Stimulated activated naive CD4-positive, alpha-beta T cell treated with Interleukin-2 at 50 U/mL for 16 hours (primary cell): ENCODE measurements at regions not wholly inside any gene's neighbourhood (a gene's known extent, or its start where the extent isn't known, plus 50 kb on each side); places are given as distances from the start of the nearest gene placed in this dataset.
"Not testable (repeated sequence)": the region's sequence is repeated elsewhere in the genome, so short reads cannot be mapped to it uniquely, and the experiment has no call there.

Source experiments
- DNase-seq: peaks from one replicate; lab custom pipeline; 2025; lab: John Stamatoyannopoulos, UW

DNA sequence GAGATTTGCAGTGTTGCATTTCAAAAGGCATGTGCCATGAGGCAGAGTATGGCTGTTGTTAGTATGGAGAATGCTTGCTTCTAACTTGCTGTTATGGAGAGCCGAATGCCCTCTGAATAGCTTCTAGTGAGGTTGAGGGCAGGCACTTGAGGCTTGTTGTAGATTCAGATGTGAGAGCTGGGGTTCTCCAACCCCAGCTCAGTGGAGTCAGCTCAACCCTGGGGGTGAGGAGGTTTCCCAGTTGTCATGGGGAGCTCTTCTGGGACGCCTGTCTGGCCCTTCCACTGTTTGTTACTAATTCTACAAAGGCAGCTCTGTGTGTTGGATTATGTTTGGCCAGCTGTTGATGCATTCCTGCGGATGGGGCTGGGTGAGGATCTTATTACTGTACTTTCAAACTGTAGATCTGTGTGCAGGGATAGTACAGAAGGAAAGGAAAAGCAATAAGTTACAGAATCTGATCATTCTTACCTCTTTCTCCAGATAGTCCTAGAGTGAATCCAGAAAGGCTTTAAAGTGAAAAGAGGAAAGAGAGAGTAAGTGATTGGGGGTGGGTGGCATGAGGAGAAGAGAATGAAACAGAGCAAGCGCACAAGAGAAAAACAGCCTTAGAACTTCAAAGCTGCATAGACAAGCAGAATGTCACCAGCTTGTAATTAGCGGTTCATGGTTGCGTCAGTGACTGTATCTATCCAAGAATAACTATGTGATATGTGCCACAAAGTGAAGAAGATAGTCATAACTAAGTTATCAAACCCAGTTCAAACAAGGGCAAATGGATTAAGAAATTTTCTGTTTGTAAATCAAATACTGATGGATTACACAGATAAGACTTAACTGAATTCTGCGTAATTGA, 148.7 kb downstream of the PRL start:
- no peak for DNase-seq

DNA sequence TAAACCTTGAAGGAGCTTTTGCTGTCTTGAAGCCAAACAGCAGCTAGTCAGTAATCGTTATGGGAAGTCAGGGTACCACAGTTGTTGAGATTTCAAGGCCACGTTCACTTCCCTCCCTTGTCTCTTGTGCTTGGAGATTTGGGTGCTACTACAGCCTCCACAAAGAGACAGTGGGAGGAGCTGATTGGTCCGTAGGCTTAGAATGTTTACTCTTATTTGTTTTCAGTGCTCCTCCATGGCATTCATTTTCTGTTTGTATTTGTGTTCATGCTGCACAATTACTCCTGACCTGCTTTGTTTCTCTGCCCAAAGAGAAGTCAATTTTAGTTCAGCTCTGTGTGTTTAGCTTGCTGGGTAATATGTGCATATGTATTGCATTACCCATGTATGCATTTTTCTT, 147.7 kb downstream of the PRL start:
- no peak for DNase-seq

DNA sequence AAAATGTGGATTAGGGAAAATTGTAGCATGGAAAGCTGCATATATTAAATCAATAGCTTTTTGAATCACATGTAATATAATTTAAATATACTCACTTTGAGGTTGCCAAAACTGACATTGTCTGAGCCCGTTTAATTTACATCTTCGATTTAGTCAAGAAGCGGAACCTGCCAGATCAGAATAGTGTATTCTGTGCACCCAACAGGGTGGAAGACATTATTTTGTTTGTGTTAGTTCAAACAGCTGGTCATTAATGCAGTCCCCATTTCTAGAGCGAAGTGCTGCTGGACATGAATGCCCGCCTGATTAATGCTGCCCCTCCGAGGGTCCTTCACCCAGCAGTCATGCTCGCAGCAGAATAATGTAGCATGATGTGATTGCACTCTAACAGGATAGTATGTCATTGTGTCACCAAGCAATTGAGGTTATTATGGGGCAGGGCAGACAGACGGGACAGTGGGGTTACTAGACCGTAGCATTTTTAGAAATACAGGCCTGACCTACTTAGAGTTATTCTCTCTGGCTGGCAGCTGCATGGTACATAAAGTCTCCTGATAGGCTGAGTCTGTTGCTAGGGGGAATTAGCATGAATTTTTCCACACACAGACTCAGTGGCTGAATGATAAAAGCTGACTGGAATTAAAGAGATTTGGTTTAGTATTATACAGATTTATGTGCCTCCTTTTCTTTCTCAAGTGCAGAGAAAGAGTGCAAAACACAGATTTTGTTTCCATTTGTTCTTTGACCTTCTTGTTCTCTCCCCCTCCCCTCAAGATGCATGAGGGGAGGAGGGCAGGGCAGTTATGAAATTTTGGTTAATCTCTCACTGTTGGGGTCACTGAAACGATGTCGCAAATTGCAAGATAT, 147.1 kb downstream of the PRL start:
- DNase-seq = no peak

DNA sequence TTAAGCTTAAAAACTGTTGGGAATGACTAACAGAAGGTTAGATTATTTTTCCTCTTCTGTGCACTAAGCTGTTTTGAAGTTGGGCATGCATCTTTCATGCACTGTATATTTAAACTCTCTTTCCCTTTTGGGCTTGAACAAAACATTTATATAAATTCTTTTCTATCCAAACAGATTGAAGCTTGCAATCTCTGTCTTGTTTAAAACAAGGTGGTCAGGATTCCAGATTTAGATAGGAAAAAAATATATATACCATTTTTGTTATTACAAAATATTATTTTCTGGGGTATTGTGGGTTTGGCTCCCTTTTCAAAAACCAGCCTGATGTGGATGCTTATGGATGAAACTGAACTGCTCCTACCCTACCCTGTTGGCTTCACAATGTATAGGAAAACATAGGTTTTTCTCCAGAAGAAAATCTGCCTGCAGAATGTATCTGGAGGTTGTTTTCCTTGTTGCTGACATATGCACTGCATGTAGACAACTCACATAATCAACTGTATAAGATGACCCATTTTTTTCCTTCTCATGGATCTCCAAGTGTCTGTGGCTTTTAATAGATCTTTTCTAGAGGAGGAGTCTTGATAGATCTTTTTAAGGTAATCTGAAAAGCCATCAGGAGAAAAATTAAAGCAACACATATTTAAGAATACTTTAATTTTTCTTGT, 146.3 kb downstream of the PRL start:
- no peak for DNase-seq

GRCh38 chr6:22151892-22152291, 144.9 kb downstream of the PRL start:
- DNase-seq = no peak

- no peak for DNase-seq
These were observed 144.0 kb downstream of the PRL start for GRCh38 chr6:22152841-22153240.

DNA sequence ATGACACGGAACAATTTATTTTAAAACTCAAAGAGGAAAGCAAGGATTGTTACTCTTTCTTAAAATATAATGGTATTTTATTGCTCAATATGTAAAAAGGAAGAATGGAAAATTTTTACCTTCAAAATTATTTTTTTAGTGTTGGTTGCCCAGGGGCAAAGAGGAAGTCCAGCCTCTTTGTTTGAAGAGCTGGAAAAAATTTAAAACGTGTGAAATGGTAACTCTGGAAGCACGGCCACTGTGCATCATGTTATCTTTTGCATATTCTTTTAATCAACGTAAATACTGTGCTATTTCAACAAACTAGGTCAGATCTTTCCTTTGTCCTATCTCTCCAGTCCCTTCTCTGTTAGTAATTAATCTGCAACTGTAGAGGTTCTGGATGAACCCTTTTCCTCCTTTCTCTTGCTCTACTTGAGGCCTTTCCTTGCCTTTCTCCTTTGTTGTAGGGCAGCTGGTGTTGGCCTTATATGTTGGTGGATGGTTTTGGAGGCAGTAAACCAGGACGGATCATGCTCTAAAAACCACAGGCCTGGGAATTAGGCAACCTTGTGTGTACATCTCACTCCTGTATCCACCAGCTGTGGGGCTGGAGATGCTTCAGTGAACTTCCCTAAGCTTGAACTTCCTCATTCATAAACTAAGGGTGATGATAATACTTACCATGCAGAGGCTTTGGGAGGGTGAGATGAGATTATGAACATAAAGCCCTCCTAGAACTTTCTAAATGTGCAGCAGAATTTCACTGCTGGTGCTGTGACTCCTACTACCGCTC, 143.3 kb downstream of the PRL start:
- DNase-seq = no peak

GRCh38 chr6:22155551-22155950, 141.3 kb downstream of the PRL start:
- DNase-seq = no peak

DNA sequence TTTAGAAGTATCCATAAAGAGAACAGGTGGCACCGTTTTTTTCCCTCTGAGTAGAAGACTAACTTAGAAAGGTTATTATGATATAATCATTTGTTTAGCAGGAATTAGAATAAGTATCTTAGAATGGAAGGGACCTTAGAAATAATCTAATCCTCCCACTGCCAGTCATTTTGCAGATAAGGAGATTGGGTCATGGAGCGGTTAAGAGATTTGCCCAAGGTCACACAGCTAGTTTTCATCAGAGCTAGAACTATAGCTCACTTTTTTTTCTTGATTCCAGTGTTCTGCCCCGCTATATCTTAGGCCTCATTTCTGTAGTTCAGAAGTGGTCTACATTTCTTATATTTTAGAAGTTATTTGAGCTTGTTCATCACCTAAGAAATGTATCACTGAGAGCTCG, 139.6 kb downstream of the PRL start:
- no peak for DNase-seq

DNA sequence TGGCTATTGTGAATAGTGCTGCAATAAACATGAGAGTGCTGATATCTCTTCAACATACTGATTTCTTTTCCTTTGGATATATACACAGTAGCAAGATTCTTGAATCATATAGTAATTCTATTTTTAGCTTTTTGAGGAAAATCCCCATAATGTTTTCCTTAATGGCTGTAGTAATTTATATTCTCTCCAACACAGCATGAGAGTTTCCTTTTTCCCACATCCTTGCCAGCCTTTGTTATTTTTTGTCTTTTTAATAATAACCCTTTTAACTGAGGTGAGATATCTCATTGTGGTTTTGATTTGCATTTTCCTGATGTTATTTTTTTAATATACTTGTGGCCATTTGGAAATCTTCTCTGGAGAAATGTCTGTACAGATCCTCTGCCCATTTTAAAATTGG, 132.6 kb downstream of the PRL start:
- DNase-seq = no peak

DNA sequence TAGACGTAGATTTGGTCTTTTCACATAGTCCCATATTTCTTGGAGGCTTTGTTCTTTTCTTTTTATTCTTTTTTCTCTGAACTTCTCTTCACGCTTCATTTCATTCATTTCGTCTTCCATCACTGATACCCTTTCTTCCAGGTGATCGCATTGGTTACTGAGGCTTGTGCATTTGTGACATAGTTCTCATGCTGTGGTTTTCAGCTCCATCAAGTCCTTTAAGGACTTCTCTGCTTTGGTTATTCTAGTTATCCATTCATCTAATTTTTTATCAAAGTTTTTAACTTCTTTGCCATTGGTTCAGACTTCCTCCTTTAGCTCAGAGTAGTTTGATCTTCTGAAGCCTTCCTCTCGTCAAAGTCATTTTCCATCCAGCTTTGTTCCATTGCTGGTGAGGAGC, 125.8 kb downstream of the PRL start:
- DNase-seq = not testable (repeated sequence)

- not testable (repeated sequence) for DNase-seq
These were observed 125.0 kb downstream of the PRL start for GRCh38 chr6:22171885-22172284.

- no peak for DNase-seq
These were observed 123.5 kb downstream of the PRL start for GRCh38 chr6:22173311-22173710.

- not testable (repeated sequence) for DNase-seq
These were observed 116.6 kb downstream of the PRL start for GRCh38 chr6:22180250-22180649.

DNA sequence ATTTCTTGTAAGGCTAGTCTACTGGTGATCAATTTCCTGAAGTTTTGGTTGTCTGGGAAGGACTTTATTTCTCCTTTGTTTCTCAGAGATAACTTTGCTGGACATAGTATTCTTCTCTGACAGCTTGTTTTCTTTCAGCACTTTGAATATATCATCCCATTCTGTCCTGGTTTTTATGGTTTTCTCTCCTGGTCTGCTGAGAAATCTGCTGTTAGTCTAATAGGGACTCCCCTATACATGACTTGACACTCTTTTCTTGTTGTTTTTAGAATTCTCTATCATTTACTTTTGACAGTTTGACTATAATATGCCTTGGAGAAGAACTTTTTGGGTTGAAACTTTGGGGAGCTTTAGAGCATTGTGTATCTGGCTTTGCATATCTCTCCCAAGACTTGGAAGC, 112.5 kb downstream of the PRL start:
- DNase-seq = no peak

GRCh38 chr6:22189946-22190345, 106.9 kb downstream of the PRL start:
- DNase-seq = no peak

DNA sequence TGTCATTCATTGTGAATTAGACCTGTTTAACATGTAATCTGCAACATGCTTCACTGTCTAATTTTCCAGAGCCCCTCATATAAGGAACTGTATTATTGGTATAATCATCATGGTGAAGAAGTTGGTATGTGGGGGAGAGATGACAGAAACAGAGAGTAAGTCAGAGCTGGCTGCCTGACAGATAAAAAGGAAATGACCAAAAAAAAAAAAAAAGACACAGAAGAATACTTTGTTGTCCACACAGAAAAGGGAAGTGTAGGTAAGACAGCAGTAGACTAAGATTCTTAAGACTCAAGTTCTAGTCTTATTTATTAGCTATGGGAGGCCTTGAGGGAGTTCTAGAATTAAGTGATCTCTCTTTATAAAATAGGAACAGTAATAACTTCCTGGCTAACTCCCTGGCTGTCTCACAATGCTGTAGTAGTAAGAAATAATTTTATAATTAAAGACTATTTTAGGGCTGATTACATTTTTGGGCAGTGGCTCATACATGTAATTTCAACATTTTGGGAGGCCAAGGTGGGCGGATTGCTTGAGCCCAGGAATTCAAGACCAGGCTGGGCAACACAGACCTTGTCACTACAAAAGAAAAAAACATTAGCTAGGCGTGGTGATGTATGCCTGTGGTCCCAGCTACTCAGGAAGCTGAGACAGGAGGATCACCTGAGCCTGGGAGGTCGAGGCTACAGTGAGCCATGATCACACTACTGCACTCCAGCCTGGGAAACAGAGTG, 102.5 kb downstream of the PRL start:
- DNase-seq = no peak

DNA sequence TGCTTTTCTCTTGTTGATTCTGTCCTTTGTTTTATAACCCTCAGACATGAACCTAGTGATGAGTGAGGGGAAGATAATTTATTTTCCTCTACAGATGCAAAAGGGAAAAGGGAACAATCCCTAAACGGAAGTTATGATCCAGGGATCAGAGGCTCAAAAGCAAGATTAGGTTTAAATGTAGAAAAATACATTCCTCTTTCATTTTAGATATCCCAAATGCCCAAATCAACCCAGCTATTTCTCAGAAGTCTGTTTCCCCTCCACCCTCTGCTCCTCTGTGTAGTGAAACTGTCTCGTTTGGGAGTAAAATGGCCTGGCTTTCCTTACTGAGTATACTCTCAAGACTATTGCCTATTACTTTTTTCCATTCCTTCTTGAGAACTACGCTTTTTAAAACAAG, 97.1 kb downstream of the PRL start:
- DNase-seq = no peak

DNA sequence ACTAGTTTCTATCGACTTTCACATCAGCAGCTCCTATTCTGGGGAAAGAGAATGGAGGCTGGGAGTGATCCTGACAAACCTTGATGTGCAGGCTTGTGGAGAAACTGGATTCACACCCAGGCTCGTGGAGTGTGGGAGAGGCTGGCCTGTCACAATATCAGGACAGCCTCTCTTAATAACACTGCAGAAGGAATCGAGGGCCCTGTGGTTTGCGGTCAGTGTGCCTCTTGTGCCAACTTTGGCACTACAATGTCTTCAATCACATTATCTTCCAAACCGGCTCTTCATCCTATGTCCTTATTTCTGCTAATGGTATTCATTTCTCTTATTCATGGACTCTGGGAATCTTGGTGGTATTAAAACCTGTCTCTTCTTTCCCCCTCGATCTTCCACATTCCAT, 92.7 kb downstream of the PRL start:
- no peak for DNase-seq

DNA sequence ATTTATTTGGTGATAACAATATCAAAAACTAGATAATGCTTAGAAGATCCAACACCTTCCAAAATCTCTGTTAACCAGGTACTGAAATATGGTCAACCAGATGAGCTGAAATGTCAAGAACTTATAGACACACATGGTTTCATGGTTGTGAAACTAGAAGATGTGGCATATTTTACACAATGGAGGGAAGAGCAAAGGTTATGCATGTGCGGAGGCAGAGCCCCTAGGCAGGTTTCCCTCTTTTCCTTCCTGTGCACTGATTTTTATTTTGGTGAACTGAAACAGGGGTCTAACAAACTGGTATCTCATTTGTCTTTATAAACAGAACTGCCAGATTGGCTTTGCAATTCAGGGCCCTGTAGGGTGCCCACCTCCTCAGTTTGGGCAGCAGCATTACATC, 91.6 kb downstream of the PRL start:
- no peak for DNase-seq

- DNase-seq = no peak
These were observed 90.7 kb downstream of the PRL start for GRCh38 chr6:22206106-22206505.
